ENCODE measurements at regions not wholly inside any gene's neighbourhood (a gene's known extent, or its start where the extent isn't known, plus 50 kb on each side); places are given as distances from the start of the nearest gene placed in this dataset.

DNA sequence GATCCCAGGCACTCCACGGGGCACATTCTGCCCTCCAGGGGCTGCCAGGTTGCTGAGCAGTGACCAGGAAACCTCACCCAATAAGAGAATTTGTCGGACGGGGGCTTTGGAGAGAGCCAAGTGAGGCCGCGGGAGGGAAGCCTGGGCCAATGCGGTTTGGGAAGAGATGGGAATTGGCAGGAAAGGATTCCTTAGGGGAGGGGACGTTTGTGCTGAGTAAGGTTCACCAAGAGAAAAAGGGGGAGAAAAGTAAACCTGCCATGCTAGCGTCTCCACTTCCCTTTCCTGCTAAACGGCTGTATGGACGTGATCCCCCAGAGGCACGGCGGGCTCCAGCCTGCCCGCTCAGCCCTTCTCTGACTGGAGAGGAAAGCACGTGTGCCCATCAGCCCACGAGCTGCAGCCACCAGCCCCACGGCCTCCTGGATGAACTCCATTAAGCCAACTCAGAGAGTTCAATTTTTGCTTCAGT, 194.4 kb upstream of the ID2 start:
- no peak for TF ChIP-seq EZH2 (IDR thresholded peaks at IDR 0.05; ENCODE audit: insufficient read depth, poor library complexity, severe bottlenecking)
- TF ChIP-seq EZH2phosphoT487 (IDR thresholded peaks at IDR 0.05; ENCODE audit: insufficient read depth, low read depth) = no peak

Data from GM23248 (cell line).